Fibroblast of the aortic adventitia (primary cell): ENCODE measurements at regions not wholly inside any gene's neighbourhood (a gene's known extent, or its start where the extent isn't known, plus 50 kb on each side); places are given as distances from the start of the nearest gene placed in this dataset.

Experiments used
- DNase-seq: peaks from one replicate; pipeline ENCODE4 v3.0.0-alpha.2; 2010; ENCODE audit warnings: low read depth
- H3K4me3 ChIP-seq: 2 replicates; pipeline ENCODE4 v1.5.1; 2011; ENCODE audit warnings: low read depth, mild to moderate bottlenecking, control low read depth, low read length, moderate library complexity
- TF ChIP-seq, protein P1 (sequence below): IDR thresholded peaks from 2 replicates; pipeline ENCODE4 v1.5.1; 2011; ENCODE audit warnings: mild to moderate bottlenecking, low read length, control low read depth, inconsistent platforms; ENCODE audit not compliant: insufficient read depth

DNA sequence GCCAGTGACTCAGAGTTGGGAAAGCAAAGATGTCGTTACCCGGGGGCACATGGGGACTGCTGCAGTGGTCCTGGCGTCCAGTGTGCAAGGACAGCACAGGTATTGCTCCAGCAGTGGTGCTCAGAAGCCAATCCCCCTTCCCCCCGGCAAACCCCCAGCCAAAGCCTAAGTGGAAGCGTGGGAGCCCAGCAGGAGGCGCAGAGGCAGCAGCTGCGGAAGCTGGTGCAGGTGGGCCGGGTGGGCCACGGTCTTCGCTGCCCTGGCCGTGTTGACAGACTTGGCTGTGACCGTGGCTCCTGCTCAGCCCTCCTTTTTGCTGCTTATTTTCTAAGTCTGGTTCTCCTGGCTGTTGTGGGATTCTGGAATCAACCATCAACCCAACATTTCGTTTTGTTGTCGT is 369.8 kb upstream of the ST6GAL2 start:
- DNase-seq: no peak
- H3K4me3 ChIP-seq: no peak overlapping the region
- TF ChIP-seq, protein P1, sequence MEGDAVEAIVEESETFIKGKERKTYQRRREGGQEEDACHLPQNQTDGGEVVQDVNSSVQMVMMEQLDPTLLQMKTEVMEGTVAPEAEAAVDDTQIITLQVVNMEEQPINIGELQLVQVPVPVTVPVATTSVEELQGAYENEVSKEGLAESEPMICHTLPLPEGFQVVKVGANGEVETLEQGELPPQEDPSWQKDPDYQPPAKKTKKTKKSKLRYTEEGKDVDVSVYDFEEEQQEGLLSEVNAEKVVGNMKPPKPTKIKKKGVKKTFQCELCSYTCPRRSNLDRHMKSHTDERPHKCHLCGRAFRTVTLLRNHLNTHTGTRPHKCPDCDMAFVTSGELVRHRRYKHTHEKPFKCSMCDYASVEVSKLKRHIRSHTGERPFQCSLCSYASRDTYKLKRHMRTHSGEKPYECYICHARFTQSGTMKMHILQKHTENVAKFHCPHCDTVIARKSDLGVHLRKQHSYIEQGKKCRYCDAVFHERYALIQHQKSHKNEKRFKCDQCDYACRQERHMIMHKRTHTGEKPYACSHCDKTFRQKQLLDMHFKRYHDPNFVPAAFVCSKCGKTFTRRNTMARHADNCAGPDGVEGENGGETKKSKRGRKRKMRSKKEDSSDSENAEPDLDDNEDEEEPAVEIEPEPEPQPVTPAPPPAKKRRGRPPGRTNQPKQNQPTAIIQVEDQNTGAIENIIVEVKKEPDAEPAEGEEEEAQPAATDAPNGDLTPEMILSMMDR: no peak

DNA sequence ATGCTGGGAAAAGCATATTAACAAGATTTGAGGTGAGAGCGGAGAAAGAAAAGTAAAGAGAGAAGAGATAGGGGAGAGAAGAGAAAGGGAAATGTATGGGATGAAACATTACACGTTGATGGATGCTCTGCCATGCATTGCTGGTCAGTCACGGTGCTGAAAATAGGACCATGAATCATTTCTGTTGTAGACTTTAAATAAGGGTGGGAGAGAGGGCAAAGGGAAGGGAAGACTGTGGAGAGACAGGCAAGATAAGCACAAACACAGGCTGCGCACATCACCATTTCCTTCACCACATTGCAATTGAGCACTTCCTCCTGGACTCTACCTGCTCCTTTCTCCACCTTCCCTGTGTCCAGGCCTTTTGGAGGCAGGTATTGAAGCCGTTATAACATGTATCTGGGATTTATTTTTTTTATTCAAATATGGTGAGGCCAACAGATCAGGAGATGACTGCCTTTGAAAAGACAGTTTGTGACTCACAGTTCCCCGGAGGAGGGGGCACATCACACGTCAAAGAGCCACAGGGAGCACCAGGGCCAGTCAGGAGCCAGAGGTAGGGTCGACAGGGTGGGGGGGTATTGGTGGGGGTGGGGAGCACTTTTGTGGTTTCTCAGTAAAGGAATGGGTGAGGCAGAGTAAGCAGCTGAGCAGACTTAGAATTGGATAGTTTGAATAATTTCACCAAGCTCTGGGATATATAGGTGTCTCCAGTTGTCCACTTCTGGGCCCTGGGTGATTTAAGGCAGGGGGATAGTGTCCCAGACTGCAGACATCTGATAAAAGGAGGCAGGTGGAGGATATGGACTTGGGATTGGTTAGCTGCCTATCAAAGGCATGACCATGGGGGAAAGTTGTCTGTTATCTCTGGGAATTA is 372.8 kb upstream of the ST6GAL2 start:
- no peak overlapping the region for H3K4me3 ChIP-seq
- TF ChIP-seq, protein P1: no peak
- no peak for DNase-seq

DNA sequence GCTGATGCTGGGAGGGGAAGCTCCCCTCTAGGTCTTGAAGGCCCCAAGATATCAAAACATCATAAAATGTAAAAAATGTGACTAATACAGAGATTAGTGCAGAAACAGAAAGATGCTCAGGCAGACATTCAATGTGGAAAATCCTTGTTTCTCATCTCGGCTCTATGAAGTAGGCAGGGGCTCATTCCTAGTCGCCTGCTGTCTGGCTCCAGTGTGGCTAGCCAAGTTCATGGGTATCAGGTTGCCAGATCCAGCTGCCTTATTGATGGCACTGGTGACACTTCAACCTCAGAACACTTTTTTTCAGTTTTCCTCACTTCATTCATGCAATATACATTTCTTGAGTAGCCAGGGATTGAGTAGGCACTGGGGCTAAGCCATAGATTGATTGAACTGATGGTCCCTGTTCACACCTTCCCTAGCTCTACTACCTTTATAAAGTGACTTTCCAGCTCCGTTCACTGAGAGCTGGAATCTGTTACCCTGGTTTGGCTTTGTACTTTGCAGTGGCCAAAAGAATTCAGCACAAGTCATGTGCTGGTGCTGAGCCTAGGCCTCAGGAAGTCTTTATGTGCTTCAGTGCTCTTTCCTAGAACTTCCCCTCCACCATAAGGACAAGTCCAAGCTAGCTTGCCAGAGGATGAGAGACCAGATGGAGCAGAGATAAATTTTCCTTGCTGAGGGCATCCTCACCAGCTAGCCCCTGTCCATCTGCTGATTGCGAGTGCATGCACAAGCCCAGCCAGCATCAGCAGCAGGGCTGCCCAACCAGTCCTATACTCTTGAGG is 373.6 kb upstream of the ST6GAL2 start:
- H3K4me3 ChIP-seq: no peak overlapping the region
- TF ChIP-seq, protein P1: no peak
- no peak for DNase-seq

DNA sequence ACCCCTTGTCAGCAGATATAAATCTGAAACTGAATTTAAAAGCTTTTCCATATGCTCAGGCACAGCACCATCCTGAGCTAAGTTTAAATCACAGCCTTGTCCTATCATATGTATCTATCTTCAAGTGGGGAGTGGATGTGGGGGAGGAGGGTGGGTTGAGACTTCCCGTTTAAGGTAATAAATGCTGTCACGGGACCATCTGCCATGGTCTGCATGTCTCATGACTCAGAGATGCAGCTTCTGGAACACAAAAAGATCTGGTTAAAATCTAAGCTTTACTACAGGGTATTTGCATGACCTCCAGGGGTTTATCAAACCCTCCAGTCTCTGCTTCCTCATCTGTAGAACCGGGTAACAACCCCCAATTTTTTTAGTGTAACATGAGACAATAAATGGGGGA is 377.7 kb upstream of the ST6GAL2 start:
- TF ChIP-seq, protein P1: no peak
- DNase-seq: no peak
- no peak overlapping the region for H3K4me3 ChIP-seq

DNA sequence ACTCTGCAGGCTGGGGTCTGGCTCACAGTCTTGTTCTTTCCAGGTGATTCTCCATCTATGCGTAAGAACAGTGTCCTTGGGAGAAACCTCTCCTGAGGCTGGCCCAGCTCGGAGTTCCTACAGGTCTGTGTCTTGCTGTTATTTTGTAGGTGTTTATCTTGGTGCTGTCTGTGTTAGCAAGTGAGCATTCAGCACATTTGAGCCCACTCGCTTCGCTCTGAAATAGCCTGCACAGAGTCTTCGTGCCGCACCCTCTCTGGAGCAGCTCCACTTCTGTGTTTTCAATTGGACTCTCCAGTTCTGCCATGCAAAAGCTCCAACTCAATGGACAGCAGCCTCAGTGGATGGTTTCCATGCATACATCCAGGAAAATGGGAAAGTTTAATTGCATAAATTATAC is 378.2 kb upstream of the ST6GAL2 start:
- TF ChIP-seq, protein P1: no peak

DNA sequence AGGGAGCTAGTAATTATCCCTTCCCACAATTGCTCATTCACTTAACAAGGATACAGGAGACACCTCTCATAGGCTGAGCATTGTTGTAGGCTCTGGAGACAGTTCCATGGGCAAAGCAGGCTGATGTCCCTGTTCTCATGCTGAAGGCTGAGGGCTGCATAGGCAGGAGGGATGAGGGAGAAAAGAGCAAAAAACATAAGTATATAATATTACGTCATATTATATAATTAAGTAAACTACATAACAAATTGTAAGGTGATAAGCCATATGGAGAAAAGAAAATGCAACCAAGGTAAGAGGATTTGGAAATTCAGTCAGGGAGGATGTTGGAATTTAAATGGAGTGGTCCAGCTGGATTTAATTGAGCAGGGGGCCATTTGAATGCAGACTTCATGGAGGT is 380.6 kb upstream of the ST6GAL2 start:
- H3K4me3 ChIP-seq: no peak overlapping the region
- TF ChIP-seq, protein P1: no peak
- no peak for DNase-seq

More for the DNA sequence above, 378.2 kb upstream of the ST6GAL2 start:
- DNase-seq: no peak
- no peak overlapping the region for H3K4me3 ChIP-seq
